Keratinocyte (primary cell): ENCODE measurements at regions not wholly inside any gene's neighbourhood (a gene's known extent, or its start where the extent isn't known, plus 50 kb on each side); places are given as distances from the start of the nearest gene placed in this dataset.
"Not testable (repeated sequence)": the region's sequence is repeated elsewhere in the genome, so short reads cannot be mapped to it uniquely, and the experiment has no call there.

ENCODE experiments used
- EZH2 ChIP-seq: IDR thresholded peaks from one replicate; pipeline ENCODE4 v1.6.1; 2012; ENCODE audit warnings: inconsistent platforms, mild to moderate bottlenecking, low read length, moderate library complexity
- TF ChIP-seq, protein P1 (sequence below), 3 experiments: IDR thresholded peaks in 1 of 3; conservative IDR thresholded peaks in 1 of 3; optimal IDR thresholded peaks in 1 of 3; 2 replicates in 2 of 3; 3 replicates in 1 of 3; pipeline versions ENCODE3 to v1.5.1; 2011; ENCODE audit warnings: low read length in 3 of 3, mild to moderate bottlenecking in 3 of 3, moderate library complexity in 2 of 3, control low read depth in 1 of 3, inconsistent platforms in 1 of 3; ENCODE audit not compliant: insufficient read depth in 2 of 3; ENCODE audit errors: extremely low read depth in 1 of 3

- not testable (repeated sequence) for TF ChIP-seq EZH2
- TF ChIP-seq, protein P1, sequence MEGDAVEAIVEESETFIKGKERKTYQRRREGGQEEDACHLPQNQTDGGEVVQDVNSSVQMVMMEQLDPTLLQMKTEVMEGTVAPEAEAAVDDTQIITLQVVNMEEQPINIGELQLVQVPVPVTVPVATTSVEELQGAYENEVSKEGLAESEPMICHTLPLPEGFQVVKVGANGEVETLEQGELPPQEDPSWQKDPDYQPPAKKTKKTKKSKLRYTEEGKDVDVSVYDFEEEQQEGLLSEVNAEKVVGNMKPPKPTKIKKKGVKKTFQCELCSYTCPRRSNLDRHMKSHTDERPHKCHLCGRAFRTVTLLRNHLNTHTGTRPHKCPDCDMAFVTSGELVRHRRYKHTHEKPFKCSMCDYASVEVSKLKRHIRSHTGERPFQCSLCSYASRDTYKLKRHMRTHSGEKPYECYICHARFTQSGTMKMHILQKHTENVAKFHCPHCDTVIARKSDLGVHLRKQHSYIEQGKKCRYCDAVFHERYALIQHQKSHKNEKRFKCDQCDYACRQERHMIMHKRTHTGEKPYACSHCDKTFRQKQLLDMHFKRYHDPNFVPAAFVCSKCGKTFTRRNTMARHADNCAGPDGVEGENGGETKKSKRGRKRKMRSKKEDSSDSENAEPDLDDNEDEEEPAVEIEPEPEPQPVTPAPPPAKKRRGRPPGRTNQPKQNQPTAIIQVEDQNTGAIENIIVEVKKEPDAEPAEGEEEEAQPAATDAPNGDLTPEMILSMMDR (optimal IDR thresholded peaks at IDR 0.05 in 1 of 3, IDR thresholded peaks at IDR 0.05 in 1 of 3, conservative IDR thresholded peaks at IDR 0.05 in 1 of 3; ENCODE audit: extremely low read depth in 1 of 3, insufficient read depth in 2 of 3, low read length in 3 of 3), result not testable (repeated sequence)
Observed at GRCh38 chr1:117717980-117718379, 112.1 kb downstream of the TENT5C start.
